Erythroblast (primary cell): ENCODE measurements at regions not wholly inside any gene's neighbourhood (a gene's known extent, or its start where the extent isn't known, plus 50 kb on each side); places are given as distances from the start of the nearest gene placed in this dataset.

Experiments used
- GATA1 ChIP-seq: IDR thresholded peaks from 2 replicates; pipeline ENCODE4 v1.6.1; 2011; ENCODE audit warnings: low read depth, mild to moderate bottlenecking, control low read depth, low read length, moderate library complexity
- POLR2A ChIP-seq: IDR thresholded peaks from 2 replicates; pipeline ENCODE4 v1.6.1; 2011; ENCODE audit warnings: mild to moderate bottlenecking, low read length

DNA sequence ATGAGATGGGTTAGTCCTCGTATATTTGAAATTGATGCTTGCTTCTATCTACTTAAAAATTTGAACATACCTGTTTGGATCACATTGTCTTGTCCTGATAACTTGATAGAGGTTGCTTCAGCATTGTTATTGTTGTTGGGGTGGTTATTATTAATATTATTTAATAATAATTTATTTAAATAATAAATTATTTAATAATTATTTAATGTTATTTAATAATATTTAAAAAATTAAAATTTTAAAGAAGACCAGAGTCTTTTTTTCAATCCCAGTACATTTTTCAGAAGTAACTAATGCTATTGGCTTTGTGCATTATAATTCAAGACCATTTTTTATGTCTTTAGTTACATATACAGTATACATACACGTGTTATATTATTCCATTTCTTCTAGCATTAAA is 116.6 kb upstream of the DUSP22 start:
- TF ChIP-seq POLR2A: no peak
- no peak for TF ChIP-seq GATA1
